Left cardiac atrium (tissue), 4 donors: ENCODE measurements at regions not wholly inside any gene's neighbourhood (a gene's known extent, or its start where the extent isn't known, plus 50 kb on each side); places are given as distances from the start of the nearest gene placed in this dataset.

ENCODE experiments used
- ATAC-seq, 2 donors: fragments of 200-7000 bp; cut with Tn5 transposase; one replicate each; pipeline ENCODE4 v1.9.1; 2020; ENCODE audit warnings: mild to moderate bottlenecking in 2 of 2, moderate library complexity in 2 of 2
- DNase-seq: peaks from one replicate; pipeline ENCODE4 v3.0.0-alpha.2; 2020
- intact Hi-C, 2 donors: fragments of 100-400 bp; cut with DNase I; formaldehyde crosslinking; loops; one replicate each; pipeline versions ENCODE4 v1.14.1 to v1.15.1; 2022 to 2023
- donor health status: DM: no; HTN: yes; CAD: no.
- donor health status: DM: no; HTN: yes; CAD: no; lungs with severe emphysema.
- donor health status: DM: yes; HTN: yes; CAD: no.
- donor health status: Dilated cardiomyopathy.

DNA sequence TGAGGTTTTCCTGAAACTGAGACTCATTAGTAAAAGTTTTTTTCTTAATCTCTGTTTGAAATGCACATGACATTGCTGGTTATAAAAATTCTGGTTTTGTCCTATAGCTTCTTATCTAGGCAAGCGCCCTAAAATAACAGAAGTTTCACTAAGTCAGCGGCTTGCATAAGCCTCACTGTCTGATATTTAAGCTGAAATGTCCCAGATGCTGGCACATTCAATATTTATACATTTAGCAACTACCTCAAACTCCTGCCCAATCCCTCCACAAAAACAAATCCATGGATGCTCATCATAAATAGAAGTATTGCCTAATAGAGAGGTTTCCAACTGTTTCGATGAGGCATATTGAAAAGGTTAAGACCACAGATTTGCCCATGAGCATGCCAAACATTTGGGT, 83.1 kb upstream of the EGR2 start:
- ATAC-seq (no peak), DNase-seq (no peak)
- intact Hi-C loops = no loop called here

DNA sequence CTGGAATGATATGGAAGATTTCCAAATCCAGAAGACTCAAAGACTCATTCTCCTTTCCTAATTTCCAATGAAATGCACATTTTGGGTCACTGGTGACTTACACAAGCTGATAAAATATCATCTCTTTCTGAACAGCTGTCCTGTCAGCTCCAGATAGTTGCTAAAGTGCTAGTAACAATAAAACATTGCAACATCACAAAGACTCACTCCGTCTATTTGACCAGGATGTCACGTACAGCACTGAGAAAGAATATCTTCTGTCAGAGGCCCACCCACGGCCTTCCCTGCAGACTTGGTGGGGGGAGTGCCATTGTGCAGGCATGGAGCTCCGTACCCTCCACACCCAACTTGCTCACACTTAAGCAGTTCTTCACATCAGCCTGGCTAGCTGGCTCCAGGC, 78.9 kb upstream of the EGR2 start:
- peak; percentile 44 for ATAC-seq
- peak; percentile 43 for DNase-seq
- intact Hi-C loops = no loop called here

DNA sequence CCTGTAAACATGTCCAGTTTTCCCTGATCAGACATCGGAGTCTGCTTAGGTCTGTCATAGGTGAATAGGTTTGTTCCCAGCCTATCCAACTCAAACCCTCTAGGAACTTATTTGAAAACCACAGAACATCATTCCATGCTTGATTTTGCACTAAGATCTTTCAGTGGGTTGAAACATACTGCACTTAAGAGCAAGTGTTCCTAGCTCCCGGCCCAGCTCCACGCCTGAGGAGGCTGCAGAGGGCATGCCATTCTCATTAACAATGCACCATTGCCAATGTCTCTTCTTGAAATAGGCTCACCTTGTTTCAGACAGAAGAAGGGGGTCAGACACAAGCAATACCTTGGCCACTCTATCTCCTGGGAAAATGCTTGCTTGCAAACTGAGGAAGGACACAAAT, 78.0 kb upstream of the EGR2 start:
- DNase-seq = no peak
- ATAC-seq = no peak
- intact Hi-C loops = no loop called here

DNA sequence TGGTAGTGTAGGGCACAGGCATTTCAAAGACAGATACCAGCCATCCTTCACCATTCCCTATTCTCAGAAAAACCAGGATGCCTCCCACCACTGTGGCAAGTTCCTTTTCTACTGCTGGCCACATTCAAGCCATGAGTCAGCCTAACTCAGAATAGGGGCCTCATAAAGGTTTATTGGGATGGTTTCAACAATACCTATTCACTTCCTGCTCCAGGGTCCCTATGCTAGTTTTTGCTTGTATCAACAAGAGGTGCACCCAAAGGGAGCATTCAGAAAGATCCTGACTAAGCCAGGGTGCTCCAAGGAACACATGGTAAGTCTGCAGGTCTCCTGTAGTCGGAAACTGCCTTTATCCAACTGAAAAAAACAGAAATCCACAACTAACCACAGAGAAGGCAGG, 76.9 kb upstream of the EGR2 start:
- ATAC-seq = no peak
- intact Hi-C loops = no loop called here
- DNase-seq = no peak

DNA sequence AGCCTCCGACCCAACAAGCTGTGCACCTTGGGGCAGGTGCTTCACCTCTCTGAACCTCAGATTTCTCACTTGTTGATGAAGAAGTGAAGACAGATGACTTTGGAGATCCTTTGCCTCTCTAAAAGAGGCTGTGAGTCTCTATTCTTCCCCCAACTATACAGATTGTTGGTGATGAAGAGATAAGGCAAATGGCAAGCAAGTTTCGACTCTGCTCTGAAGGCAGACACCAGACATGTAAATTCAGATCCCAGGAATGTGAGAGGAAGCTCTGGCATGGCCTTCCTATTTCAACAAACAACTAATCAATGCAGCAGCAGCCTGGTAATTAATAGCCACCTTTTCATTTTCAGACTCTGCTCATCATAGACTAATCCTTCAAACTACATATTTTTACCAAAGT, 74.2 kb upstream of the EGR2 start:
- DNase-seq (no peak), ATAC-seq (no peak)
- intact Hi-C loops = no loop called here

DNA sequence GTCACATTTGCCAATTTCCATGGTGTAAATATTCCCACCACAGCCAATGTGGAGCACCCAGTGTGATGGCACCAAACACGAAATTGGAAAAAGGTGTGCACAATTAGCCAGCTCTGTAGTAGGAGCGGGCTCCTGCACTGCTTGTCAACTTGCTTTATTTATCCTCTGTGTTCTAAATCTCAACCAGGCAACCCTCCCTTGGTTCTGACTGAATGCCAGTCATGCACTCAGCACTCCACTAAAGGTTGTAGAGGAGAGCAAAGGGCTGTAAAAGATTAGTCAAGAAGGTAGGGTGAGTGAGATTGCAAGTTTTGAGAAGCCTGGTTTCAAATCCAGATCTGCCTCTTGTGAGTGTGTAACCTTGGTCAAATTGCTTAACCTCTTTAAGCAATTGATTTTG, 71.5 kb upstream of the EGR2 start:
- ATAC-seq (no peak), DNase-seq (no peak)
- intact Hi-C loops = no loop called here

DNA sequence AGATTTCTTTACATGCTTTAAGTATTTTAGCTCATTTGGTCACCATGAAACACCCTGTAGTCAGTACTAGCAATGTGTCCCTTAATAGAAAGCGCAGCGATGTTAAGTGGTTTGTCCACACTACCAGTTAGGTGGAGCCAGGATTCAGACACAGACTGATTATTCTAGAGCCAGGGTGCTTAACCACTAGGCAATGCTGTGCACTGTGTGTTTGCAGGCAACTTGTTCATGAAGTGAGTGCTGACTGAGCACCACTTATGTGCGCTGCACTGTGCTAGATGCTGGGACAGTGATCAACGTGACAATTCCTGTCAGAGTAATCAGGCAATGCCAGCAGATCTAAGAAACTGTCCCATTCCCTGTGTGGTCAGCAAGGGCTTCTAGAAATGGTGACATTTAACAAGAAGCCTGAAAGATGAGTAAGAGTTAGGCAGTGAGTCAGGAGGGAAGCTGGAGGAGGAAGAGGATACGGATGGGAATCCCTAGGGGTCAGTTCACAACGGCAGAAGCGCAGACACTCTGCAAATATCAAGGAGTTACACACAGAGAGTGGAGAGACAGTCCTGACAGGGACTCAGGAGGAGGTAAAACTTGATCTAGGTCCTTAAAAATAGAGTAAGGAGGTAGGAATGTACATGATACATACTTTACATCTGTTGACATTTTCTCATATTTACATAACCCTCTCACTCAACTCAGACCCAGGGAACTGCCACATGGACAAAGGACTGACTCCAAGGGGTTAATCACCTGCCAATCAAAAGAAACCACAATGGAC, 69.7 kb upstream of the EGR2 start:
- ATAC-seq (peak; percentile 71 to 78), DNase-seq (no peak)
- intact Hi-C loops = no loop called here

DNA sequence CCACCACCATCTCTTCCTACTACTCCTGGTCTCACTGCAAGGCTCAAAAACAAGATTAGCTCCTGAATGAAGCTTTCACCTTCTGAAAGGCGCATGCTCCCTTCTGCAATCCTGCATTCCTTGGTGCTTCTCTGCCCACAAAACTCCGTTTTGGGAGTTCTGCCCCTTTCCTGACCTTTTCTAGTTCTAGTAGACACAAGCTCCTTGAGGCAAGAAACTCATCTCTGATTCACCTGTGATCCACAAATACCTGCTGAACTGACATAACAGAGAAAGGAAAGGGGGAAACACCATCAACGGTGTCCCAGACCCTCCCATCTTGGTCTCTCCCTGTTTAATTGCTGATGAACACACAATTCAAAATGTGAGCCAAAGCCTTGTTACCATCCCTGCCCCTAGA, 64.0 kb upstream of the EGR2 start:
- DNase-seq (no peak), ATAC-seq (no peak)
- intact Hi-C loops = no loop called here

DNA sequence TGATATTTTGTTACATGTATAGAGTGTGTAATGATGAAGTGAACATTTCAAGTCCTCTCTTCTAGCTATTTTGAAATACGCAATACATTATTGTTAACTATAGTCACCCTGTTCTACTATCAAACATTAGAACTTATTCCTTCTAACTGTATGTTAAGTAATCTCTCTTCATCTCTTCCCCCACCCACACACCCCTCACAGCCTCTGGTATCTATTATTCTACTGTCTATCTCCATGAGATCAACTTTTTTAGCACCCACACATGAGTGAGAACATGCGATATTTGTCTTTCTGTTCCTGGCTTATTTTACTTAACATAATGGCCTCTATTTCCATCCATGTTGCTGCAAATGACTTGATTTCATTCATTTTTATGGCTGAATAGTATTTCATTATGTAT, 57.7 kb upstream of the EGR2 start:
- intact Hi-C loops = no loop called here
- DNase-seq (no peak), ATAC-seq (no peak)

DNA sequence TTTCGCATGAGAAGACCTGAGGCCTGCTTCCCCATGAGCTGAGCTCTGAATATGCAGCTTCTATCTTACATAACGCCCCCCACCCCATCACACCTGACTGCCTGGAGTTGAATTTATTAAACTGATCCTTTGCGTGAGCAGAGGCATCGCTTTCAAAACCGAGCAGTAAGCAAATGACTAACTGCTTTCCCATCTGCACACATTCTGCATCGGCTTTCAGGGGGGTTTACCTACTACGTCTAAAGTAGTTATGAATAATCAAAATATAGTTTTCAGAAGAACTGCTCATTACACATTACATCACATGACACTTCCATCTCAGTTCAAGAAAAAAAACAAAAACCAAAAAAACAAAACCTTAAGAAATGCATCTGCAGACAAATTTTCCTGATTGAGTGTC, 54.7 kb upstream of the EGR2 start:
- no peak for DNase-seq
- no peak for ATAC-seq
- intact Hi-C loops = no loop called here

DNA sequence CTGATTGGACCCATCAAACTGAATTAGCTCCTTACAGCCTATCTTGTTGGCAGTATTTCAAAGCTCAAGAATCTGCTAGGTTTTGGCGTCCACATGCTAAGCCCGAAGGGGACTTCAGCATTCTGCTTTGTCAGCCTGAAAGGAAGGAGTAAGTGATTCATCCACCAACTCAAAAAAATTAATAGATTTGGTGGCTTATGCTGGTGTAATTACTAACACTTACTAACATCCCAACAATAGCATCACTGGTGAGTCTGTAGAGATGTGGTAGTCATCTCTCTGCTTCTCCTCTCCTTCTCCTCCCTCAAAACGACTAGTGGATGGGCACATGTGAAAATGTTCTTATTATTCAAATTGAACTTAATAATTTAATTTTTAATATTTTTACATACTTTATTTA, 53.8 kb upstream of the EGR2 start:
- no peak for DNase-seq
- ATAC-seq = no peak
- intact Hi-C loops = no loop called here

DNA sequence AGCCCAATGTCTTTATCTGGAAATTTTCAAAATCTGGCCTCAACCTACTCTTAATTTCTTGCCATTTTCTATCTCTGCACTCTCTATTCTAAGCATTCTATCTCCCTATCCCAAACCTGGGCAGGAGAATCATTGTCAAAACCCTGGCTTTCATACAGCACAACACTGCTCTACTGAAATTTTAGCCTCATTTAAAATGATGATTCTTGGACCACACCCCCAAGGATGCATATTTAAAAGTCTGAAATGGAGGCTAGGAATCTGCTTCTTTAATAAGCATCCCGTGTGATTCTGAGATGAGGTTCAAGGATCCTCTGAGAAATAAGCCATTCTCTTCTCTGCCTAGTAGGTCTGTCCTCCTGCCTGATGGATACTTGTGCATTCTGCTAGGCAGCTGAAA, 50.8 kb upstream of the EGR2 start:
- intact Hi-C loops = no loop called here
- no peak for DNase-seq
- ATAC-seq = no peak

DNA sequence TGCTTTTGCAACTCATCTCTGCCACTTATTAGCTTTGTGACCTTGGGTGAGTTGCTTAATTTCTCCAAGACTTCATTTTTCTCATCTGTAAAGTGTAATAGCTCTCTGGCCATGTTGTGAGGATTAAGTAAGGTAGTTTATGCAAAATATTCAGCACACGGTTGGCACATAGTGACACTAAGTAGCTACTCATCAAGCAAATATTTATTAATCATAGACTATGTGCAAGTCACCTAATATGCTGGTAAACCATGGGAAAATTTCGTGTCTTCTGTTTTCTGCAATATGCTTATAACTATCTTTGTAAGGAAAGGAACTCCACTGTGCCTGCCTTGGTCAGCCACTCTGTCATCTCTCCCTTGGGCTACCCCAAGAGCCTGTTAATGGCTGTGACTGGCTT, 50.3 kb upstream of the EGR2 start:
- ATAC-seq (no peak), DNase-seq (no peak)

More for the DNA sequence above, 50.3 kb upstream of the EGR2 start:
- intact Hi-C loops = no loop called here
